GM21619 (cell line): ENCODE measurements at regions not wholly inside any gene's neighbourhood (a gene's known extent, or its start where the extent isn't known, plus 50 kb on each side); places are given as distances from the start of the nearest gene placed in this dataset.

Source experiments
- ATAC-seq: cut with Tn5 transposase; IDR thresholded peaks from one replicate; pipeline ENCODE4 v1.9.1; 2021; ENCODE audit not compliant: unreplicated experiment

DNA sequence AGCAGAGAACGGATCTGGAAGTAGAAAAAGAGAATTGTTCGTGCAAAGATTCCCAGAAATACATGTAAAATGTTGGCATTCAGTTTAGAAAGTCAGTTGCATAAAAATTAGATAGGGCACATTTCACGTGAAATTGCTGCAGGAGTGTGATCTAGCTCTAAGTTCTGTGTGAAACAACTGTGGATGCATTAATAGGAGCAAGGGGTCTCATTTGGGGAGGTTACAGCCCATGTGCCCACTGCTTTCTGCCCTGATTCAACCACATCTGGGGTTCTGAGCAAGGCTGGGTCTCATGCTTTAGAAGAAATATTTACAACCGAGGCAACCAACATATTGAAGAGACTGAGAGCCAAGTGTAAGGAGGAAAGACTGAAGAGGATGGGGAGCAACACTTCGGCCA, 639.0 kb downstream of the BCOR start:
- ATAC-seq, result no peak

DNA sequence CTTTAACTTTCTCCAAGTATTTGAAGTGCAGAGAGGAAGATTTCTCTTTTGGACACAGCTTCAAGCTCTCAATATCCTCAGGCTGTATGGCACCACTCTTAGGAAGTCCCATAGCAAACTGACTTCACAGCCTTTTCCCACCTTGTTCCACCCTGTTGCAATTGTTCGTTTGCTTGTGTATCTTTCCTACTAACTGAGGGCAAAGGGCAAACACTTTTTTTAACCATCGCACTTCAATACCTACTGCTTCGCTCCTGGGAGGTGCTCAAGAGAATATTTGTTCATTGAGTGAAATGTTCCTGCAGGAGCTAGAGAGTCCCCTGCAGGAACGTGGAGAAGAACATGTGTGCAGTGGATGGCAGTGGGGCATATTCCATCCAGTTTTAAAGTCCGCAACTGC, 638.6 kb downstream of the BCOR start:
- no peak for ATAC-seq

DNA sequence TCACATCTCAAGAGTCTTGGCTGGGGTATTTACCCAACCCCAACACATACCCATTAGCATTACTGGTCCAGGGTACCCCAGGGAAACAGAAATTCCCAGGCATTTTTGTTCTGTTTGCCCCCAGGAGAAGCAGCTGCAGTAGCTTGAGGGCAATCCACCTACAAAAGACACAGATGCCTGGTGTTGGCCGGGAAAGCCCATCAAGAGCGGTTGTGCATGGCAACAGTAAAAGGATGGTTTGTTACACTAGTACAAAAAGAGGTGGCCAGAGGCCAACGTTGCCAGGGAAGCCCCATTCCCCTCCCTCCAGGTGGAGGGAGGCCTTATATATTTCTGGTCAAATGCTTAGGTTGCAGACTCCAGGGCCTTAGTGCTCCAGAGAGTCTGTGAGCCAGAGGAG, 637.8 kb downstream of the BCOR start:
- no peak for ATAC-seq

DNA sequence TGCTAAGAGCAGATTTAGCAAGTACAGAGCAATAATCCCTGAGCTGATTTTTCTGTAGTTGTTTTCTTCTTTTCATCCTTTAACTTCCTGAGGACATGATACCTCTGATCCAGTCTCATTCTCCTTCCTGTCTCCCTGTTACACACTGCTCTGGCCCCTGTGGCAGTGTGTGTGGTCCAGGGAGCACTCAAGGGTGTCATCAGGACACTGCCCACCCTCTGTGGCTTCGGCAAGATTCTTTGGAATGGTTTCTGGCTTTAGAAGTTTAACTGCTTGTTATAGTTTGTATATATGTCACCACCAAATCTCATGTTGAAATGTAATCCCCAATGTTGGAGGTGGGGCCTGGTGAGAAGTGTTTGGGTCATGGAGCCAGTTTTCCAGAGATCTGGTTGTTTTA, 637.3 kb downstream of the BCOR start:
- ATAC-seq, result no peak

DNA sequence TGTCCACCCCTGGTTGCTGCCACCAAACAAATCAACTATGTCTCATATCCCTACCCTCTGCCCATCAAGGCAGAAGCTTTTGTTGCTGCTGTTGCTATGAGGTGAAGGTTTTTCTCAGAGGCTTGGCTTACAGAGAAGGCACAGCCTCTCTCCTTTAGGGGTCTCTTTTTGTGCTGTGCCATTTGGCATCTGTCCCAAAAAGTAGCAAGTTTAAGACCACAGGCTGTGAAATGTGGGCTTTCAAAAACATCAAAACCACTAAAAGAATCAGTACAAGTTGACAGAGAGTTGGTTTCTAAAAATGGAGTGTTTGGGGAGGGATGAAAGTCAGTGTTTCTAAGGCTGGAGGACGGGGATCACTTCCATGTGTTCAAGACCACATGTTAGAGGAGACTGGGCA, 634.9 kb downstream of the BCOR start:
- no peak for ATAC-seq

DNA sequence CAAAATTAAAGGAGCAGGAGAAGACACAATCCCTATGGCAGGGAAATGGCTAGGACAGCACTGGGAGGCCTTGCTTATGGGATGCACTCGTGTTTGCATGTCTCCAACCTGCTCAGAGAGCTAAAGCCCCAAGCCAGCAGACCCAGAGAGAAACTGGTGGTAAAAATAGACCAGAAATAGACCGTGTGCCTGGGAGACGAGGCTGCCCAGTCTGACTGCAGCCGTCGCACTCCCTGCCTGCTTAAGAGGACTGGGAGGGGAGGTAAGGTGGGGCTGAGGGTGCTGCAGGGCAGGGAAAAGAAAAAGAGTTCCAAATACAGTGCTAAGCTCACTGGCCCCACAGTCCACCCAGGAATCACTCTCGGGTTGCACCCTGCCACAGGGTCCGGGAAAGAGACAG, 633.5 kb downstream of the BCOR start:
- ATAC-seq, result no peak

DNA sequence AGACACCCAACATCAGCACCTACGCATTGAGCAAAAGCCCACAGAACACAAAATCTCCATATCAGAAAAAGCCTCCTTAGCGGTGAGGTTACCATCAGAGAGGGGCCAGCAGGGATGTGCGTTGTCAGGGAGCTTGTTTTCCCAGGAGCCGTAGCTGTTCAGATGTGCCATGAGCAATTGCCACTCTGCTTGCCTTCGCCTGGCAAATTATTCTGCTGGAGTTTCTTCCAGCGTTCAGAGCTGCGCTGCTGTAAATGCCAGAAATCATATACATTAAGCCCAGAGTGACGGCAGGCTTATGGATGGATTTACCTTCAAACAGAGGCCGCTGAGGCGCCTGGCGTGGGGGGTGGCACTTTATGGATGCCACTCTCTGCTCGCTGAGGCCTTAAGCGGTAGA, 632.3 kb downstream of the BCOR start:
- no peak for ATAC-seq

DNA sequence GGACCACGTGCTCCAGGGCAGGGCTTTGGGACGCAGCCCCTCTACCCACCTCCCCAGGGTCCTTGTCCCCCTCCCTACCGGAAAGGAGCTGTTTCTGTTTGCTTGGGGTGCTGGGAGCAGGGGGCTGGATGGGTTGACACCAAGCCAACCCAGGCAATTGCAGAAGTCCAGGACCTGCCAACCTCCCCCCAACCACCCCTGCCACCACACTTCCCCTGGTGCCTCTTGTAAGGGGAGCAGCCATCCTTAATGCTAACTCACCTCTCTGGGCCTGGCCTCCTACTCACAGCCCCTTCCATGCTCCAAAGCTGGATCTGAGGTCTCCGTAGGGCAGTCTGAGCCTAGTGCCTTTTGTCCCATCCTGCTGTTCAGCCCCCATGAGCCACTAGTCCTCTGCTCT, 631.9 kb downstream of the BCOR start:
- ATAC-seq, result no peak

DNA sequence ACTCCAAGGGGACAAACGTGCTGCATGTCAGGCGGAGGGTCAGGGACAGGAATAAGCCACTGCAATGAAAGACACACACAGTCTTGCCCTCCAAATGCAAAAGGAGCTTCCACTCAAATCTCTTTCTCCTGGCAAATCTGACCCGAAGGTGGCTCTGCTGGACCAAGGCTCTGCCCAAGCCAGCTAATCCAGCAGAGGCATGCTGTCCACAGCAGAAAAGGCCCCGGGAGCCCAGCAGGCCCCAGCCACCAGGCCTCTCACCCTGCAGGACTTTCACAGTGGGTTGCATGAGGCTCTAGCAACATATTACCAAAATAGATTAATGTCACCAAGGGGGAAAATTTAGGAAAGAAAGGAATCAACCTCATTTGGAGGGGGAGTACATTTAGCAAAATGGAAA, 628.6 kb downstream of the BCOR start:
- ATAC-seq, result no peak

DNA sequence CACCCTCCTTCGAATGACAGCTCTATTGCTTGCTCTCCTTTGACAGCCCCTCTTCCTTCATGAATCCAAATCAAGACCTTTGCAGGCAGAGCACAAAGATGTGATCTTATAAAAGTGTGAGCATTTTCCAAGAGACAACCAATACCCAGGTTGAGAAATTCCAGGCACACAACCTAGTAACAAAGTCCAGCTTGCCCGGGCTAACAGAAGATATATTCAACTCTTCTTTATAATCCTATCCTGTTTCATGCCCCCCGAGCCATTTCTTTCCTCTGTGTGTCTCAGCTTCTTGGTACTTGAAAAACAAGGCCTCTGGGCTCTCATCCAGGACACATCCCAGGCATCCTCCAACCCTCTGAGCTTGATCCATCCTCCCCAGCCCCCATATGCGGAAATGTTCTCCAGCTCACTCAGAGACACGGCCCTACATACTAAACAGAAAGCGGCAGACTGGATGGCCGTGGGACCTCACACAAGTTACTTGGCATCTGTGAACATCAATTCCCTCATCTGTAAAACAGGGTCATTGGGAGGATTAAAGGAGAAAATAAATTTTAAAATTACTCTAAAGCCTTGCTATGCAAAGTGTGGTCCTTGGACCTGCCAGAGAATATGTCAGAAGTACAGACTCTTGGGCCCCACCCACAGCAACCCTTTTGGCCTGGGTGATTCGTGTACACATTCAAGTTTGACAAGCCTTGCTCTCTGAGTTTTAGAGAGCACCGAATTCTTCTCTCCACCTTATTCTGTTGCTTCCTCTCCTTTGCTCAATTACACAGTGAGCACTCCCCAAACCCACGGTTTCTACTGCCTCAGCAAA, 627.0 kb downstream of the BCOR start:
- no peak for ATAC-seq

DNA sequence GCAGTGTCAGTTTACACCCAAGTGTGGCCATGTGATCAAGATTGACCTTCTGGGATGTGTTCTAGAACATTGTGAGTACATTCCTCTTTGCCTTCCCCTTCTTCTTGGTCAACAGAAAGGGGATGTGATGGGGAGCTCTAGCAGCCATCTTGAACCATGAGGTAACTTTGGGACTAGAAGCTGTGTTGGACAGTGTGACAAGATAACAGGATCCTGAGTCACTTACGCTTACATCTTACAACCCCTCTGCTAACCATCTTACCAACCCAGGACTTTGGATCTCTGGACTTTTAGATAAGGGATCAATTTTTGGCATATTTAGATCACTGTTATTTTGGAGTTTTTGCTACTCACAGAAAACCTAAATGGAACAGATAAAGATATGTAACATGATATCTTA, 625.6 kb downstream of the BCOR start:
- no peak for ATAC-seq

DNA sequence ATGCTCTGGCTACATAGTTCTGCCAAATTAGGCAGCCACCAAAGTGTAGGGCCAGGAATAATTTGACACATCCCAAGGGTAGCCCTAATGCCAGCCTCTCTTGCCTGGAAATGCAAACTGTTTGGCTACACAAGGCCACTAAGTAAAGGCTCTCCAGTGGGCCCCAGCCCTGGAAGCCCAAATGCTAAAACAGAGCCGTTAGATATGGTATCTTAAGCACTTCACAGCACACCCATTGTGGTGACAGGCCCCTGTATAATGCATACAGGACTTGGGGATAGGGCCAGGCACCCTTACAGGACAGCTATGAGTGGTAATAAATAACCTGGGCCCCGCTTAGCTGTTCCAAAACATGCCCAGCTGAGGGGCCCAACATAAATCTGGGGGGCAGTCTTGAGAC, 623.9 kb downstream of the BCOR start:
- no peak for ATAC-seq

DNA sequence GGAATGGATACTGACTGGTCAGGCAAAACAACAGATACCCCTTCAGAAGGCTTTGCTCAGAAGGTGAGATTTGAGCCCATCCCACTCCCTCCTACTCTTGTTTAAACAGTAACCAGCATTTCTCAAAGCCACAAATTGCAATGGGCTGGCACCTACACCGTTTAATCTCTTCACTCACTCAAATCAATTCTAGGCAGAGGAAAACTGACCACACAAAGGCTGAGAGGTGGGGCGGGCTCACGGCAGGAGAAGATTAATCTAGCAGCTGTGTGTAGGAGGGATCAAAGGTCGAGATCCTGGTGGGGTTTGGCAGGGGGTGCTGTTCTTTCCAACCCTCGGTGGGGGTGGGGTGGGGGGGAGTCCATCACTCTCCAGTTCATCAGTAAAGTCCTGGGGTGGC, 622.4 kb downstream of the BCOR start:
- ATAC-seq, result no peak

DNA sequence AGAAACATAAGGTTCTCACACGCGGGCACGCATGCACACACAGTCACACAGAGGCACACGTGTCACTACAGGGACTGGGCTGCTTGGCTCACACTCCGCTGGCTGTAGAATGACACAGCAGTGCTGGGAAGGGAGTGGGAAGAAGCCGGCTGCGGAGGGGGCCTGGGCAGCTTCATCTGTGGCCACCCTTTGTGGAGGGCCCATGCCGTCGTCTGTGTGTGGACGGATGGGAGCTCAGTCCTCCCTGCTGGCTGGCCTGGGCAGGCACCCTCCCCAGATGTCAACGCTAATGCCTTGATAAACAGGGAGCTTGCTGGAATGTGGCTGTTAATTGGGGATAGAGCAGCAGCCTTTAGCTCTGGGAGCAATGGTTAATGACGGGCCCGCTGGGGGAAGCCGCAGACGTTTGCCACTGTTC, 621.1 kb downstream of the BCOR start:
- no peak for ATAC-seq

DNA sequence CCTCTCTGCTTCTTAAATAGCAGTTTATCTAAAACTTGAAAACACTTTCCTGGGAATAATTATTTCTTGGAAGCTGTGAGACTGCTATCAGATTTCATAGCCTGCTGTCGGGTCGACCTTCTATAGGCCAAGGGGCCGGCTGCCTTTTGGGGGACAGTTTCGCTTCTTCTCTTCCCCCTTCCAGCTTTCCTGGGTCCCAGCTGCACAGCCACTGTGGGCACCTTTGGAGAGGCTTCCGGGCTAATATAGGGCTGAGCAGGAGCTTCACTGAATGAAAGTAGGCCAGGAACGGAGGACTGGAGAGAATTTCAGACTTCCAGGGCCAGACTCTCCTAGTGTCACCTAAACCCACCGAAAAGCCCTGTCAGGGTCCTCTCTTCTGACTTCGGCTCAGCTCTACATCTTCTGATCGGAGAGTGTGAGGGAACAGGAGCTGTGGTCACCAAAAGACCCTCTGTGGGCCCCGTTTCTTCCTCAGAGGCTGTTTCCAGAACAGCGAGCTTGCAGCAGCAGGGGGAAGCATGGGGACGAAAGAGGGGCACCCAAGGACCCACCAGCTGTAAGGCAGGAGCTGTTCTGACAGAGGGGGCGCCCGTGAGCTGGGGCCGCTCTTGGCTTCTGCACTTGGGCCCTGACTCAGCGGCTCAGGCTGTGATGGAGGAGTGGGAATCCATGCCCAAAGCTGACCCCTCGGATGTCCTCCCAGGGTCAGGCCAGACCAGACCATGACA, 620.6 kb downstream of the BCOR start:
- ATAC-seq, result no peak

DNA sequence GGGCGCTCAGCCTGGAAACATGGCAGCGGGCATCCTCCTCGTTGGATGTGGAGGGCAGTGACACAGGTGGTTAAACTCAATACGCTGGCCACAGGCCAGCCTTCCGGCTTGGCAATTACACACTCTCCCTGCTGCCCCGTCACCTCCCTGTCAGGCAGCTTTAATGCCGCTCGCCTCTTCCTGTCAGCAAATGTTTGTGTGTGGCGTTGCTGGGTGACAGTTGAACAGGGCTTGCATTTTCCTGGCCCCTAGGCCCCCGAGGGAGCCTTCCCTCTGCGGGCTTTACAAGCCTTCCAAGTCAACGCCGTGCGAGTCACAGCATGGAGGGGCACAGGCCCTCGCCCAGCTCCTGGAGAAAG, 620.0 kb downstream of the BCOR start:
- ATAC-seq, result no peak

DNA sequence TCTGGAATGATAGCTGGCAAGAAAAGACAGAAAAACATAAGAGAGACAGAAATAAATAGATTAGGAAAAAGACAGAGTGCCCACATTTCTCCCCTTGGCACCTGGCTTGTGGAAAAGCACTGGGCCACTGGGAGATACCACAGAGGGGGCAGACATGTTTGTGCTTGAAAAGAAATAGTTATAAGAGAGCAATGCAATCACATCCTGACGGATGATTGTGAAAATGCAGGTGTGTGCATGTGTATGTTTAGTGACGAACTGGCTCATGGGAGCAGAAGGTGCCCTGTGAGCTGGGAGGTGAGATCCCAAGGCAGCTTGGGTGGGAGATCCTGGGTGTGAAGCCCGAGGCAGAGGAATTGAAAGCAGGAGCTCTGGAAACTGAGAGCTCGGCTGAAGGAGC, 617.9 kb downstream of the BCOR start:
- no peak for ATAC-seq

DNA sequence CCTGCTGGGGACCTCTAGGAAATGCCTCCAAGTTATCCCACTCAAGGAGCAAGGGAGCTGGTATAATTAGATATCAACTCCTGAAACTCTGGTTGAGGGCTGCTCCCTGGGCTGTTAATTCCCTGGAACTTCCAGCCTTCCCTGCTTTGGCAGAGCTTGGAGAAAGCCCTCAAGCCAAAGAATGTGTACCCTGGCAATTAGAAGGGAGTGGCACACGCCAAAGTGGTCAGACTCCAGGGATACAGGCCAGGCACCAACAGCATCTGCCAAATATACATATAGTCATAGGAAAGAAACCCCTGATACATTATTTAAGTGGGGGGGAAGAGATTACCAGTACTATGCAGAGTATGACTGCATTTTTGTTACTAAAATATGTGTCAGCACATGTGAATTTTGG, 616.8 kb downstream of the BCOR start:
- no peak for ATAC-seq

DNA sequence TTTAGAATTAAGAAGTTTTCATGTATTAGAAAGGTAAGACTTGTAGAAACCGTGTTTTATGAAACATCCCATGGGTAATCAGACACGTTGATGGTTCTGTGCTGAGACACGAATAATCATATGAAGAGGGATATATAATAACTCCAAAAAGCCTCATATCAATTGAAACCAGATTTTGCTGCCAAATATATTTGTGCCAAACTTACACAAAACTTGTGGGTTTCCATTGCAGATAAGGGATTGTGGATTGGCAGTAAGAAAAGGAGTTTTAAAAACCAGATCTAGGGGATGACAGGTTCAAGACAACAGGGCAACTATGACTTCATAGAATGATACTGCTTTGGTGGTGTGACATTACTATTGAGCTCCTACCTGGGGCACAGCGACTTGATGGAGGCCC, 616.1 kb downstream of the BCOR start:
- no peak for ATAC-seq

DNA sequence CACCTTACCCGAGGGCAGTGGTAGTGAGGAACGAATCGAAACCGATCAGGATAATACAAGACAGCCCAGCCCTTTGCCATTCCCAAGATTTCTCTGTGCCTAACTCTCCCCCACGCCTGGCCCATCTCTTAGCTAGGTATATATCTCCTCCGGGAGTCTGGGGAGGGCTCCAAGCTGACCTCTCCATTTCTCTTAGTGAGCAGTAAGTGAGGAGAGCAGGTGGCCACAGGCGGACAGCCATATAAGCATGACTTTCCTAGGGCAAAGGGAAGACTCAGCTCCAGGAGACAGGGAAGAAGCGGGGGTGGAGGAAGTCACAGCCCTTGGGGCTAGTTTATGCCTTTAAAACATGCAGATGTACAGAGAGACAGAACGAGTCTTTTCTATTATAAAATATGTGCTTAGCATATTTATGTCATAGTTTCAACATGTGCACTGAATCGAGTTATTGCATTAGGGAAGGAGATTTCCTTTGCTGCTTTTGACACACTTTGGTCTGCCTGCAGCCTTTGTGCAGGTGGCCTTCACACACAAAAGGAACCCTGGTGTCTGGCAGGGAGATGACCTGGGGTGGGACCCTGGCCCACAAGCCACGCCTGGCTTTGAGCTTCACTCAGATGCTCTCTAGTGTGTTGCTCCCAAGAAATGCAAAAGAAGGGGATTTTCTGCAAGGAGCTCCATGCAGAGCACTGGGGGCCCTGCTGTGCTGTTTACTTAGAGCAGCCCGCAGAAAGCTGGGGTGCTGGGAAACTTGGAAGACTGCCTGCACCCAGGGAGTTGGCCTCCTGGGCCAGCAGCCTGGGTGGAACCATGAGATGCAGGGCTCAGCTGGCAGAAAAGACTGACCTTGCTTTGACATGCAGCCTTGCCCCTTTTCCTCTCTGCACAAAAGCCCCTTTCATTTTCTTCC, 613.3 kb downstream of the BCOR start:
- no peak for ATAC-seq

DNA sequence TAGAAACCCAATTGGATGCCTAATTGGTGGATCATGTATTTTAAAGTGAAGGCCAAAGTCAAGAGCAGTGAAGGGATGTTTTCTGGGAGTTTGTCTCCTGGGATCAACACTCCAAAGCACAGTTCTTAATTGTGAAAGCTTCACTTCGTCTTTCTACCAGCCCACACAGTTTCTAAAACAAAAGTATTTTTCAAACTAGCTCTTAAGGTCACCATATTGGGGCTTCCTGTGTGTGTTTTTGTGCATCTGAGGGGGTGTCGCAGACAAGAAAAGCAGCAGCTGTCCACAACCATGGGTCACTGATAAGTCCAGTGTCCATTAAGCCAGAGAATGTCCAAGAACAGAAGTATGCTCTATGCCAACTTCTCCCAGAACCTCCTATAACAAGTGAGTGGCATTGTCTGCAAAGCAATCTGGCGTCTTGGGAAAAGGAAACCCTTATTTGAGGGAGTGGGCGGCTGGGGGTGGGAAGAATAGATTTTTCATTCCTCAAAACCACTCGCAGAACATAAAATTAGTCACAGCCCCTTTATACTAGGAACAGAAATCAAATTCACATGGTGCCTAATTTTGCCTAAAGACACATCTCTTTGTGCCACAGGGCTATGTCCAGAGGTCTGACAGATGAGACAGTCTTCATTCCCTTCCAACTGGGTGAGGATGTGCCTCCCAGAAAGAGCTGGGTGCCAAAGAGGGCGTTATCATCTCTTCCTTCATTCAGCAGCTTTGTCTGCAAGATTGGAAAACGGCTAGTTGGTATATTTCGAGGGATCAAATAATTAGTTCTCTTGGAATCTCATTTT, 610.4 kb downstream of the BCOR start:
- ATAC-seq, result no peak
